ENCODE measurements at regions not wholly inside any gene's neighbourhood (a gene's known extent, or its start where the extent isn't known, plus 50 kb on each side); places are given as distances from the start of the nearest gene placed in this dataset.

- H3K4me3 ChIP-seq (ENCODE audit: low read depth in 2 of 2, low read length in 2 of 2) = no peak overlapping the region
- no peak for DNase-seq (ENCODE audit: low read depth, low spot score)
- in situ Hi-C loops (cut with HindIII; ENCODE audit: low pct_unique_long_range_greater_than_20kb, low sequenced_read_pairs) (no loop called here), intact Hi-C loops (cut with micrococcal nuclease; ENCODE audit: unreplicated experiment) (no loop called here)
- no peaks in the 10 kb centered on the region for H3K36me3 ChIP-seq (ENCODE audit: control insufficient read depth, insufficient read depth, low read length)
- no peaks in the 10 kb centered on the region for H3K9me3 ChIP-seq (ENCODE audit: control insufficient read depth, insufficient read depth, low read depth, low read length)
- ATAC-seq = no peak
- no TSS peak for BruUV-seq (replicated peaks)
- no peak for TF ChIP-seq CTCF (IDR thresholded peaks at IDR 0.05)
- TF ChIP-seq SIN3A (IDR thresholded peaks at IDR 0.05; ENCODE audit: borderline replicate concordance, insufficient read depth, low read depth, low read length) = no peak
- no peak for TF ChIP-seq REST (IDR thresholded peaks at IDR 0.05; ENCODE audit: insufficient read depth in 1 of 2, low read depth in 2 of 2, low read length in 1 of 2)
- no peak for TF ChIP-seq POLR2AphosphoS5 (IDR thresholded peaks at IDR 0.05; ENCODE audit: low read depth, low read length)
- no peak for TF ChIP-seq TCF7L2 (IDR thresholded peaks at IDR 0.05; ENCODE audit: low read depth, low read length)
- CTCF ChIA-PET = no interaction called here
- no peak overlapping the region for H3K27ac ChIP-seq (ENCODE audit: low read length)
- POLR2A ChIA-PET = no interaction called here
- no peaks in the 10 kb centered on the region for H3K4me1 ChIP-seq (ENCODE audit: control insufficient read depth, insufficient read depth, low read length)
- H3K27me3 ChIP-seq (ENCODE audit: control insufficient read depth, insufficient read depth, low read length) = no peaks in the 10 kb centered on the region
Observed at GRCh38 chr9:10873999-10874398, 261.2 kb upstream of the PTPRD start.

- ATAC-seq (no peak), DNase-seq (ENCODE audit: low read depth, low spot score) (no peak)
- Histone ChIP-seq H3K4me1 (ENCODE audit: control insufficient read depth, insufficient read depth, low read length) (no peaks in the 10 kb centered on the region), H3K4me3 (ENCODE audit: low read depth in 2 of 2, low read length in 2 of 2) (no peak overlapping the region), H3K9me3 (ENCODE audit: control insufficient read depth, insufficient read depth, low read depth, low read length) (no peaks in the 10 kb centered on the region), H3K27me3 (ENCODE audit: control insufficient read depth, insufficient read depth, low read length) (no peaks in the 10 kb centered on the region), H3K27ac (ENCODE audit: low read length) (no peak overlapping the region), H3K36me3 (ENCODE audit: control insufficient read depth, insufficient read depth, low read length) (no peaks in the 10 kb centered on the region)
- ChIA-PET CTCF (no interaction called here), POLR2A (no interaction called here)
- no TSS peak for BruUV-seq (replicated peaks)
- TF ChIP-seq REST (IDR thresholded peaks at IDR 0.05; ENCODE audit: insufficient read depth in 1 of 2, low read depth in 2 of 2, low read length in 1 of 2) (no peak), TCF7L2 (IDR thresholded peaks at IDR 0.05; ENCODE audit: low read depth, low read length) (no peak), CTCF (IDR thresholded peaks at IDR 0.05) (no peak), SIN3A (IDR thresholded peaks at IDR 0.05; ENCODE audit: borderline replicate concordance, insufficient read depth, low read depth, low read length) (no peak), POLR2AphosphoS5 (IDR thresholded peaks at IDR 0.05; ENCODE audit: low read depth, low read length) (no peak)
- in situ Hi-C loops (cut with HindIII; ENCODE audit: low pct_unique_long_range_greater_than_20kb, low sequenced_read_pairs) = no loop called here
- intact Hi-C loops (cut with micrococcal nuclease; ENCODE audit: unreplicated experiment) = no loop called here
Observed at GRCh38 chr9:10875752-10876151, 262.9 kb upstream of the PTPRD start.

All from Panc1 (cell line).